HEK293 (cell line): ENCODE measurements at regions not wholly inside any gene's neighbourhood (a gene's known extent, or its start where the extent isn't known, plus 50 kb on each side); places are given as distances from the start of the nearest gene placed in this dataset.

Experiments
- GFI1B ChIP-seq: fragments of 450-650 bp; formaldehyde crosslinking; IDR thresholded peaks from 2 replicates; pipeline ENCODE4 v1.5.1; 2016; ENCODE audit warnings: missing biosample characterization, missing genetic modification characterization
- KLF8 ChIP-seq: fragments of 450-650 bp; formaldehyde crosslinking; IDR thresholded peaks from 2 replicates; pipeline ENCODE4 v1.5.1; 2016; ENCODE audit warnings: missing biosample characterization, missing genetic modification characterization
- PBX3 ChIP-seq: sonication (generic); formaldehyde crosslinking; IDR thresholded peaks from 2 replicates; pipeline ENCODE4 v1.8.1; 2022; ENCODE audit warnings: mild to moderate bottlenecking, moderate library complexity, missing genetic modification reagents
- ZBTB7A ChIP-seq: fragments of 450-650 bp; formaldehyde crosslinking; IDR thresholded peaks from 2 replicates; pipeline ENCODE4 v1.5.1; 2016; ENCODE audit warnings: low read depth, missing biosample characterization, missing genetic modification characterization
- ZNF114 ChIP-seq: fragments of 450-650 bp; formaldehyde crosslinking; IDR thresholded peaks from 2 replicates; pipeline ENCODE4 v1.5.0; 2017; ENCODE audit warnings: missing biosample characterization, missing genetic modification characterization
- ZNF23 ChIP-seq: fragments of 450-650 bp; formaldehyde crosslinking; IDR thresholded peaks from 2 replicates; pipeline ENCODE4 v1.5.1; 2016; ENCODE audit warnings: missing biosample characterization, missing genetic modification characterization, borderline replicate concordance
- ZNF239 ChIP-seq: fragments of 450-650 bp; formaldehyde crosslinking; IDR thresholded peaks from 2 replicates; pipeline ENCODE4 v1.5.1; 2016; ENCODE audit warnings: missing biosample characterization, missing genetic modification characterization
- TF ChIP-seq, protein P1 (sequence below): fragments of 450-650 bp; formaldehyde crosslinking; IDR thresholded peaks from 2 replicates; pipeline ENCODE4 v1.5.1; 2016; ENCODE audit warnings: missing biosample characterization, missing genetic modification characterization

DNA sequence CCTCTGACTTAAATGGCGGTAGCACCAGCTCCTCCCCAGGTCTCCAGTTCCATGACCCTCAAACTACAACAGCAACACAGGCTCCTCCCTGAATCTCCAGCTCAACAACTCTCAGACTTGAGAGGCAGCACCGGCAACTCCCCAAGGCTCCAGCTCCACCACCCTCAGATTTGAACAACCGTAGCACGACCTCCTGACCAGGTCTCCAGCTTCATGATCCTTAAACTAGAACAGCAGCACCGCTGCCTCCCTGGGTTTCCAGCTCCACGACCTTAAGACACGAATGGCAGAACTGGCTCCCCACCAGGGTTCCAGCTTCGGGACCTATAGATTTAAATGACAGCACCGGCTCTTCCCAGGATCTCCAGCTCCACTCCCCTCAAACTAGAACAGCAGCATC lies 325.8 kb downstream of the PREX1 start:
- TF ChIP-seq ZNF239: no peak
- TF ChIP-seq KLF8 (tag by site-specific recombination): no peak
- no peak for TF ChIP-seq PBX3 (CRISPR knock-in tag)
- TF ChIP-seq ZBTB7A (tag by site-specific recombination): no peak
- TF ChIP-seq, protein P1, sequence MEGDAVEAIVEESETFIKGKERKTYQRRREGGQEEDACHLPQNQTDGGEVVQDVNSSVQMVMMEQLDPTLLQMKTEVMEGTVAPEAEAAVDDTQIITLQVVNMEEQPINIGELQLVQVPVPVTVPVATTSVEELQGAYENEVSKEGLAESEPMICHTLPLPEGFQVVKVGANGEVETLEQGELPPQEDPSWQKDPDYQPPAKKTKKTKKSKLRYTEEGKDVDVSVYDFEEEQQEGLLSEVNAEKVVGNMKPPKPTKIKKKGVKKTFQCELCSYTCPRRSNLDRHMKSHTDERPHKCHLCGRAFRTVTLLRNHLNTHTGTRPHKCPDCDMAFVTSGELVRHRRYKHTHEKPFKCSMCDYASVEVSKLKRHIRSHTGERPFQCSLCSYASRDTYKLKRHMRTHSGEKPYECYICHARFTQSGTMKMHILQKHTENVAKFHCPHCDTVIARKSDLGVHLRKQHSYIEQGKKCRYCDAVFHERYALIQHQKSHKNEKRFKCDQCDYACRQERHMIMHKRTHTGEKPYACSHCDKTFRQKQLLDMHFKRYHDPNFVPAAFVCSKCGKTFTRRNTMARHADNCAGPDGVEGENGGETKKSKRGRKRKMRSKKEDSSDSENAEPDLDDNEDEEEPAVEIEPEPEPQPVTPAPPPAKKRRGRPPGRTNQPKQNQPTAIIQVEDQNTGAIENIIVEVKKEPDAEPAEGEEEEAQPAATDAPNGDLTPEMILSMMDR (tag by site-specific recombination): no peak
- no peak for TF ChIP-seq ZNF23 (tag by site-specific recombination)
- TF ChIP-seq GFI1B: no peak
- no peak for TF ChIP-seq ZNF114 (tag by site-specific recombination)
